ENCODE measurements at regions not wholly inside any gene's neighbourhood (a gene's known extent, or its start where the extent isn't known, plus 50 kb on each side); places are given as distances from the start of the nearest gene placed in this dataset.
"Not testable (repeated sequence)": the region's sequence is repeated elsewhere in the genome, so short reads cannot be mapped to it uniquely, and the experiment has no call there.

DNA sequence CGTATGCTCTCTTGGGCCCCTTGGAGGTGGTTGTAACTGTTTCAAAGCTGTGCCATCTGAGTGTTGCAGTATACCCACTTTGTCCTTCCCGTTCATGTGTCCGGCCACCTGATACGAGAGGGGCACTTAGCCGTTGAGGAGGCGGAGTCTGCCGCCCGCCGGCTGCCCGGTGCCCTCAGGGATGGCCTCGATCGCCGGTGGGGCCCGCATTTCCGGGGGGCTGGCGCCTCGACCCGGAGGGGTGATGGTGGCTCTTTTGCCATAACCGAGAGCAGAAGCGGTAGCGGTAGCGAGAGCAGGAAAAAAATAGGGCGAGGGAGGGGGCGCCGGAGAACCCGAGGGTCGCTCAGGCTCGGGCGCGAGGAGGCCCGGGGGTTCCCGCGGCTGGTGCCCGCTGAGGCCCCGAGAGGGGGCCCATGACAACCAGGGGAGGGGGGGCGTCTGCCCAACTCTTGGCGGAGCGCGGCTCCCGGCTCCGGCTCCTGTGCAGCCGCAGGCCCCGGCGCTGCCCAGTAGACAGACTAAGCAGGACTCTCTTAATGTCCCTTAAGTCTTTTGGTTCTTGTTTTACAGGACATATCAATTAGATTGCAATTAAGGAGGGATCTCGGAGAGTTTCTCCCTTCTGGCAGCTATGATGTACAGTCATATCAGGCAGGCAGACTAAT, 342.7 kb upstream of the SGCG start:
- TF ChIP-seq, protein P1, sequence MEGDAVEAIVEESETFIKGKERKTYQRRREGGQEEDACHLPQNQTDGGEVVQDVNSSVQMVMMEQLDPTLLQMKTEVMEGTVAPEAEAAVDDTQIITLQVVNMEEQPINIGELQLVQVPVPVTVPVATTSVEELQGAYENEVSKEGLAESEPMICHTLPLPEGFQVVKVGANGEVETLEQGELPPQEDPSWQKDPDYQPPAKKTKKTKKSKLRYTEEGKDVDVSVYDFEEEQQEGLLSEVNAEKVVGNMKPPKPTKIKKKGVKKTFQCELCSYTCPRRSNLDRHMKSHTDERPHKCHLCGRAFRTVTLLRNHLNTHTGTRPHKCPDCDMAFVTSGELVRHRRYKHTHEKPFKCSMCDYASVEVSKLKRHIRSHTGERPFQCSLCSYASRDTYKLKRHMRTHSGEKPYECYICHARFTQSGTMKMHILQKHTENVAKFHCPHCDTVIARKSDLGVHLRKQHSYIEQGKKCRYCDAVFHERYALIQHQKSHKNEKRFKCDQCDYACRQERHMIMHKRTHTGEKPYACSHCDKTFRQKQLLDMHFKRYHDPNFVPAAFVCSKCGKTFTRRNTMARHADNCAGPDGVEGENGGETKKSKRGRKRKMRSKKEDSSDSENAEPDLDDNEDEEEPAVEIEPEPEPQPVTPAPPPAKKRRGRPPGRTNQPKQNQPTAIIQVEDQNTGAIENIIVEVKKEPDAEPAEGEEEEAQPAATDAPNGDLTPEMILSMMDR (IDR thresholded peaks at IDR 0.05; ENCODE audit: control insufficient read depth, extremely low read depth, insufficient read depth): no peak
- H3K4me3 ChIP-seq (ENCODE audit: low read depth, low read length): no peak overlapping the region
- DNase-seq (ENCODE audit: low read depth): no peak

DNA sequence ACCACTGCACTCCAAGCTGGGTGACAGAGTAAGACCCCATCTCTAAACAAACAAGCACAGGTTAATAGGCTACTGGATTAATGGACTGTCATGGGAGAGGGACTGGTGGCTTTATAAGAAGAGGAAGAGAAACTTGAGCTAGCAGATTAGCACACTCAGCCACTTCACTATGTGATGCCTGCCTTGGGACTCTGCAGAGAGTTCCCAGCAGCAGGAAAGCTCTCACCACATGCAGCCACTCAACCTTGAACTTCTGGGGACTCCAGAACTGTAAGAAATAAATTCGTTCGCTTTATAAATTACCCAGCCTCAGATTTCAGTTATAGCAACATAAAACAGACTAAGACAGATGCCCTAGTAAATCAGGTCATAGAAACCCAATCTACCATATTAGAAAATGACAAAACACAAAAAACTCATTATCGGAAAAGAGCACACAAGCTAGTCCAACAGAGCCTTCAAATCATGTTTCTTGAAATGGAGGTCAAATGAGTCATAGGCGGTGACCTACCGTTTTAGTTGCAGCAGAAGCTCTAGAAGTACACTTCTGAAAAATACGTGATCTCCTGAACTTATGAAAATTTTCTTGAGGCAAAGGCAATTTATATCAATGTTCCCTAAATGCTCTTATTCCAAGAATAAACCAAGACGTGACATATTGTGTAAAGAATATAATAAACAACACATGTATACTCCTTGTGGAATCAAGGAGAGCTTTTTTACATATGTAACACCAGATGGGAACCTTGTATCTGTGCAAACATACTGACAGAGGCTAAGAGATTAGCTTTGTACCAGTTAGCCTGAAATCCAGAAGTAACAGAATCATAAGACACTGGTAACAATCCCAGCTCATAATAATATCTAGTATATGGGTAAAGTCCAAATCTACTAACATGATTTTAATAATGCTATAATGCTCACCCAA, 340.9 kb upstream of the SGCG start:
- TF ChIP-seq, protein P1 (IDR thresholded peaks at IDR 0.05; ENCODE audit: control insufficient read depth, extremely low read depth, insufficient read depth): no peak
- H3K4me3 ChIP-seq (ENCODE audit: low read depth, low read length): no peak overlapping the region
- DNase-seq (ENCODE audit: low read depth): no peak

DNA sequence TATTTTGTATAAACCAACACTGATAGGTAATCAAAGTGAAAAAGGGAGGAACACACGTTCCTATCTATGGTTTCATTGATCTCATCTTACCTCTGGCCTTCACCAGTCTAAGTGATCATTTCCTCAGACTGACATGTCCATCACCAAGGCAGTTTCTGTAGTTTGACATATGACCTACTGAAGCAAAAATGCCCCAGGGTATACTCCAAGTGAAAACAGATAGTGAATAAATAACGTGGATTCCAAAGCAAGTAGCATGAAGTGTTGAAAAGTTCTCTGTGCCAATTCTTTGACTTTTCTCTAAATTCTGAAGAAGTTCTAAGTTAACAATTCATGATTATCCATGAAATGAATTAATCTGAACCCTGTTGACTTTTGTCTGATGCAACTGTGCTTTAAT, 334.2 kb upstream of the SGCG start:
- TF ChIP-seq, protein P1 (IDR thresholded peaks at IDR 0.05; ENCODE audit: control insufficient read depth, extremely low read depth, insufficient read depth): no peak
- no peak overlapping the region for H3K4me3 ChIP-seq (ENCODE audit: low read depth, low read length)

DNA sequence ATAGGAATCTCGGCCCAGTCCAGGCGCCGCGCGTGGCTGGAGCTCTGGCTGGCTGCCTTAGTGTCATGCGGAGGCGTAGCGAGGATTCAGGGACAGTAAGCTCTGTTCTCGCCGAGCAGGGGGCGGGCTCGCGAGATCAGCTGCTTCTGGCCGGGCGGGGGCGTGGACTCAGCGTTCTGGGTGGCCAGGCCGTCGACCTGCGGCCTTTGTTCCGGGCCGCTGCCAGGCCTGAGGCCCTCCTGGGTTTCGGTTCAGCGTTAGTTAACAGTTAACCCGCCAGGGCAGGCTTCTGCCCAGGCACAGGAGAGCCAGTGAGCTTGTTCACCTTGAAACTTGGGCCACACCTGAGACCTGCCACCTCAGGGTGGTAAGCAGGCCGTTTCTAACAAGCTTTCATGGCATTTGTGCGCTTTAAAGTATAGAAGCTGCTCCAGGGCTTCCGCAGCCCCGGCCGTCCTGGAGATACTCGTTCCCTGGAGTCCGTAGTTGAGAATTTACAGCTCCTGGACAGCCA, 332.2 kb upstream of the SGCG start:
- no peak overlapping the region for H3K4me3 ChIP-seq (ENCODE audit: low read depth, low read length)
- TF ChIP-seq, protein P1 (IDR thresholded peaks at IDR 0.05; ENCODE audit: control insufficient read depth, extremely low read depth, insufficient read depth): no peak
- DNase-seq (ENCODE audit: low read depth): no peak

More for the DNA sequence above, 334.2 kb upstream of the SGCG start:
- DNase-seq (ENCODE audit: low read depth): no peak

DNA sequence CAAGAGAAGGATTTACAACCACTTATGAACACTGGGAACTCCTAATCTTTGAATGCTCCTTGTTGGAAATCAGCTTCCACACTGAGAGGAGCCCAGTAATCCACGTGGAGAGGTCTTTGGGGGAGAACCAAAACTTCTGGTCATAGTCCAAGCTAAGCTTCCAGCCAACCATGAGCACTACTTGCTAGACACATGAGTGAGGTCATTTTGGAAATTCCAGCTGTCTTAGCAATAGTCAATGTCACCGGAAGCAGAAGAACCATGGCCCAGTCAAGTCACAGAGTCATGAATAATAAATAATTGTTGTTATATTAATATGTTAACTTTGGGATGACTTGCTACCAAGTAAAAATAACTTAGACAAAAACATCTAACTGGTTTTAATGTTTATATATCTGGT, 324.9 kb upstream of the SGCG start:
- no peak overlapping the region for H3K4me3 ChIP-seq (ENCODE audit: low read depth, low read length)
- no peak for DNase-seq (ENCODE audit: low read depth)
- TF ChIP-seq, protein P1 (IDR thresholded peaks at IDR 0.05; ENCODE audit: control insufficient read depth, extremely low read depth, insufficient read depth): no peak

DNA sequence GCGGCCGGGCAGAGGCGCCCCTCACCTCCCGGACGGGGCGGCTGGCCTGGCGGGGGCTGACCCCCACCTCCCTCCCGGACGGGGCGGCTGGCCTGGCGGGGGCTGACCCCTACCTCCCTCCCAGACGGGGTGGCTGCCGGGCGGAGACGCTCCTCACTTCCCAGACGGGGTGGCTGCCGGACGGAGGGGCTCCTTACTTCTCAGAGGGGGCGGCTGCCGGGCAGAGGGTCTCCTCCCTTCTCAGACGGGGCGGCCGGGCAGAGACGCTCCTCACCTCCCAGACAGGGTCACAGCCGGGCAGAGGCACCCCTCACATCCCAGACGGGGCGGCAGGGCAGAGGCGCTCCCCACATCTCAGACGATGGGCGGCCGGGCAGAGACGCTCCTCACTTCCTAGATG, 321.8 kb upstream of the SGCG start:
- not testable (repeated sequence) for DNase-seq (ENCODE audit: low read depth); H3K4me3 ChIP-seq (ENCODE audit: low read depth, low read length)

DNA sequence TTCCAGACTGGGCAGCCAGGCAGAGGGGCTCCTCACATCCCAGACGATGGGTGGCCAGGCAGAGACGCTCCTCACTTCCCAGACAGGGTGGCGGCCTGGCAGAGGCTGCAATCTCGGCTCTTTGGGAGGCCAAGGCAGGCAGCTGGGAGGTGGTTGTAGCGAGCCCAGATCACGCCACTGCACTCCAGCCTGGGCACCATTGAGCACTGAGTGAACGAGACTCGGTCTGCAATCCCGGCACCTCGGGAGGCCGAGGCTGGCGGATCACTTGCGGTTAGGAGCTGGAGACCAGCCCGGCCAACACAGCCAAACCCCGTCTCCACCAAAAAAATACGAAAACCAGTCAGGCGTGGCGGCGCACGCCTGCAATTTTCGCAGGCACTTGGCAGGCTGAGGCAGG, 321.4 kb upstream of the SGCG start:
- not testable (repeated sequence) for DNase-seq (ENCODE audit: low read depth); H3K4me3 ChIP-seq (ENCODE audit: low read depth, low read length)
